Left lung (tissue), 4 donors: ENCODE measurements at regions not wholly inside any gene's neighbourhood (a gene's known extent, or its start where the extent isn't known, plus 50 kb on each side); places are given as distances from the start of the nearest gene placed in this dataset.
"Not testable (repeated sequence)": the region's sequence is repeated elsewhere in the genome, so short reads cannot be mapped to it uniquely, and the experiment has no call there.

ENCODE experiments used
- ATAC-seq: fragments of 200-7000 bp; cut with Tn5 transposase; one replicate; pipeline ENCODE4 v1.9.1; 2020; ENCODE audit warnings: moderate library complexity
- DNase-seq, 4 donors: peaks; one replicate each; pipeline ENCODE4 v3.0.0-alpha.2; 2013 to 2020
- H3K27ac ChIP-seq, 2 donors: fragments of 200-600 bp; sonication (generic) in 1 of 2; one replicate each; pipeline versions ENCODE4 v1.5.0 to v1.8.0; 2020 to 2021
- H3K27me3 ChIP-seq, 2 donors: fragments of 200-600 bp; sonication (generic) in 1 of 2; one replicate each; pipeline versions ENCODE4 v1.5.0 to v1.8.0; 2020 to 2021
- H3K36me3 ChIP-seq, 2 donors: fragments of 200-600 bp; sonication (generic) in 1 of 2; one replicate each; pipeline versions ENCODE4 v1.5.0 to v1.8.0; 2020 to 2021
- H3K4me1 ChIP-seq, 2 donors: fragments of 200-600 bp; one replicate each; pipeline ENCODE4 v1.8.0; 2021
- H3K4me3 ChIP-seq, 2 donors: fragments of 200-600 bp; sonication (generic) in 1 of 2; one replicate each; pipeline versions ENCODE4 v1.5.0 to v1.8.0; 2020 to 2021; ENCODE audit warnings: mild to moderate bottlenecking in 1 of 2
- H3K9me3 ChIP-seq, 2 donors: fragments of 200-600 bp; sonication (generic) in 1 of 2; one replicate each; pipeline versions ENCODE4 v1.5.0 to v1.8.0; 2020 to 2021
- CTCF ChIP-seq, 2 donors: fragments of 200-600 bp; sonication (generic) in 1 of 2; IDR thresholded peaks; one replicate each; pipeline versions ENCODE4 v1.5.0 to v1.8.0; 2021; ENCODE audit warnings: antibody characterized with exemption in 2 of 2
- intact Hi-C, 2 donors: fragments of 100-400 bp; cut with DNase I; formaldehyde crosslinking; loops; one replicate each; pipeline versions ENCODE4 v1.11.2 to v1.14.2; 2022
- donor health status: DM: no; HTN: yes; CAD: no.
- donor health status: DM: no; HTN: no; CAD: no.

GRCh38 chr13:66162470-66162869 lies 1067.7 kb downstream of the PCDH9 start:
- no peaks in the 10 kb centered on the region for H3K4me1 ChIP-seq

GRCh38 chr13:66159511-66159910 lies 1070.6 kb downstream of the PCDH9 start:
- Histone ChIP-seq H3K9me3 (no peaks in the 10 kb centered on the region), H3K27me3 (no peaks in the 10 kb centered on the region), H3K36me3 (no peaks in the 10 kb centered on the region), H3K4me1 (no peaks in the 10 kb centered on the region), H3K27ac (no peak overlapping the region), H3K4me3 (no peak overlapping the region)
- ATAC-seq (no peak), DNase-seq (no peak)
- TF ChIP-seq CTCF (IDR thresholded peaks at IDR 0.05) = no peak
- intact Hi-C loops = no loop called here

More at GRCh38 chr13:66162470-66162869, 1067.7 kb downstream of the PCDH9 start:
- no peak for TF ChIP-seq CTCF (IDR thresholded peaks at IDR 0.05)
- H3K27me3 ChIP-seq = no peaks in the 10 kb centered on the region
- no peaks in the 10 kb centered on the region for H3K9me3 ChIP-seq
- ATAC-seq (no peak), DNase-seq (no peak)
- intact Hi-C loops = no loop called here
- no peak overlapping the region for H3K27ac ChIP-seq
- no peaks in the 10 kb centered on the region for H3K36me3 ChIP-seq
- no peak overlapping the region for H3K4me3 ChIP-seq

GRCh38 chr13:66154976-66155375 lies 1075.2 kb downstream of the PCDH9 start:
- Histone ChIP-seq H3K4me1 (no peaks in the 10 kb centered on the region), H3K27ac (no peak overlapping the region), H3K27me3 (no peaks in the 10 kb centered on the region), H3K9me3 (no peaks in the 10 kb centered on the region), H3K4me3 (no peak overlapping the region), H3K36me3 (no peaks in the 10 kb centered on the region)
- DNase-seq (no peak), ATAC-seq (no peak)
- TF ChIP-seq CTCF (IDR thresholded peaks at IDR 0.05) = no peak
- intact Hi-C loops = no loop called here

GRCh38 chr13:66154354-66154753 lies 1075.8 kb downstream of the PCDH9 start:
- intact Hi-C loops = no loop called here
- no peak overlapping the region for H3K27ac ChIP-seq
- H3K4me3 ChIP-seq = no peak overlapping the region
- DNase-seq (no peak), ATAC-seq (no peak)
- TF ChIP-seq CTCF (IDR thresholded peaks at IDR 0.05) = no peak
- H3K4me1 ChIP-seq = no peaks in the 10 kb centered on the region
- no peaks in the 10 kb centered on the region for H3K27me3 ChIP-seq
- no peaks in the 10 kb centered on the region for H3K9me3 ChIP-seq
- H3K36me3 ChIP-seq = no peaks in the 10 kb centered on the region

GRCh38 chr13:66152596-66152995 lies 1077.5 kb downstream of the PCDH9 start:
- DNase-seq = no peak
- no peaks in the 10 kb centered on the region for H3K9me3 ChIP-seq
- H3K36me3 ChIP-seq = no peaks in the 10 kb centered on the region
- no peak for TF ChIP-seq CTCF (IDR thresholded peaks at IDR 0.05)
- no peak overlapping the region for H3K27ac ChIP-seq
- intact Hi-C loops = no loop called here
- ATAC-seq = no peak
- H3K4me3 ChIP-seq = no peak overlapping the region
- no peaks in the 10 kb centered on the region for H3K4me1 ChIP-seq
- no peaks in the 10 kb centered on the region for H3K27me3 ChIP-seq

- H3K27ac ChIP-seq, ATAC-seq, H3K36me3 ChIP-seq, intact Hi-C loops, H3K4me3 ChIP-seq, H3K9me3 ChIP-seq, H3K4me1 ChIP-seq, H3K27me3 ChIP-seq, DNase-seq: not testable (repeated sequence)
Measured at GRCh38 chr13:66144357-66144756, 1085.8 kb downstream of the PCDH9 start.
